Activated naive CD4-positive, alpha-beta T cell treated with anti-CD3 and anti-CD28 coated beads for 36 hours (primary cell): ENCODE measurements at regions not wholly inside any gene's neighbourhood (a gene's known extent, or its start where the extent isn't known, plus 50 kb on each side); places are given as distances from the start of the nearest gene placed in this dataset.
"Not testable (repeated sequence)": the region's sequence is repeated elsewhere in the genome, so short reads cannot be mapped to it uniquely, and the experiment has no call there.

Source experiments
- CTCF ChIA-PET: fragments of 350-600 bp; sonication (Branson Sonifier 250); formaldehyde crosslinking; loops from one replicate; lab custom pipeline; 2021; ENCODE audit warnings: antibody characterized with exemption; lab: Charles Lee
- DNase-seq: peaks from one replicate; pipeline ENCODE4 v3.0.0-alpha.2; 2020
- H3K27ac Mint-ChIP-seq: one replicate; pipeline ENCODE4 v1.8.0; 2021; ENCODE audit warnings: mild to moderate bottlenecking, mixed read lengths
- H3K27me3 Mint-ChIP-seq: one replicate; pipeline ENCODE4 v1.8.0; 2021; ENCODE audit warnings: low read depth, mixed read lengths
- H3K36me3 Mint-ChIP-seq: one replicate; pipeline ENCODE4 v1.8.0; 2021; ENCODE audit warnings: low read depth, mixed read lengths
- H3K4me1 Mint-ChIP-seq: one replicate; pipeline ENCODE4 v1.8.0; 2021; ENCODE audit warnings: low read depth, mixed read lengths
- H3K4me3 Mint-ChIP-seq: one replicate; pipeline ENCODE4 v1.8.0; 2021; ENCODE audit warnings: mild to moderate bottlenecking, moderate library complexity, mixed read lengths
- H3K9me3 Mint-ChIP-seq: one replicate; pipeline ENCODE4 v1.8.0; 2021; ENCODE audit warnings: mixed read lengths
- intact Hi-C: fragments of 100-400 bp; cut with micrococcal nuclease; formaldehyde crosslinking; loops from one replicate; pipeline ENCODE4 v1.15.1; 2023

- no peak for DNase-seq
- H3K4me1 Mint-ChIP-seq = peaks cover 10% of the 10 kb centered on the region
- H3K4me3 Mint-ChIP-seq = no peak overlapping the region
- H3K36me3 Mint-ChIP-seq = no peaks in the 10 kb centered on the region
- intact Hi-C loops = no loop called here
- no peak overlapping the region for H3K27ac Mint-ChIP-seq
- H3K27me3 Mint-ChIP-seq = no peaks in the 10 kb centered on the region
- no peaks in the 10 kb centered on the region for H3K9me3 Mint-ChIP-seq
- CTCF ChIA-PET = no interaction called here
These were observed 669.3 kb upstream of the GJE1 start for GRCh38 chr6:141463237-141463977.

- no peak overlapping the region for H3K4me3 Mint-ChIP-seq
- no peaks in the 10 kb centered on the region for H3K9me3 Mint-ChIP-seq
- no peak overlapping the region for H3K27ac Mint-ChIP-seq
- H3K36me3 Mint-ChIP-seq = no peaks in the 10 kb centered on the region
- H3K27me3 Mint-ChIP-seq = no peaks in the 10 kb centered on the region
- DNase-seq = no peak
- CTCF ChIA-PET = no interaction called here
- H3K4me1 Mint-ChIP-seq = peaks cover 10% of the 10 kb centered on the region
- intact Hi-C loops = no loop called here
These were observed 671.8 kb upstream of the GJE1 start for GRCh38 chr6:141460743-141461484.

- H3K4me1 Mint-ChIP-seq, CTCF ChIA-PET, DNase-seq, H3K4me3 Mint-ChIP-seq, intact Hi-C loops, H3K27ac Mint-ChIP-seq, H3K27me3 Mint-ChIP-seq, H3K9me3 Mint-ChIP-seq, H3K36me3 Mint-ChIP-seq: not testable (repeated sequence)
These were observed 672.5 kb upstream of the GJE1 start for GRCh38 chr6:141460245-141460644.

- H3K27ac Mint-ChIP-seq, H3K4me1 Mint-ChIP-seq, H3K4me3 Mint-ChIP-seq, intact Hi-C loops, DNase-seq, H3K9me3 Mint-ChIP-seq, H3K36me3 Mint-ChIP-seq, CTCF ChIA-PET, H3K27me3 Mint-ChIP-seq: not testable (repeated sequence)
These were observed 674.7 kb upstream of the GJE1 start for GRCh38 chr6:141457984-141458383.

- CTCF ChIA-PET = no interaction called here
- Mint-ChIP-seq H3K27ac (no peak overlapping the region), H3K4me1 (no peaks in the 10 kb centered on the region), H3K27me3 (no peaks in the 10 kb centered on the region), H3K4me3 (no peak overlapping the region), H3K36me3 (no peaks in the 10 kb centered on the region), H3K9me3 (no peaks in the 10 kb centered on the region)
- intact Hi-C loops = no loop called here
- no peak for DNase-seq
These were observed 680.4 kb upstream of the GJE1 start for GRCh38 chr6:141452354-141452686.

- CTCF ChIA-PET = no interaction called here
- no peak overlapping the region for H3K27ac Mint-ChIP-seq
- intact Hi-C loops = no loop called here
These were observed 681.0 kb upstream of the GJE1 start for GRCh38 chr6:141451511-141452353.

GRCh38 chr6:141451181-141451510 lies 681.6 kb upstream of the GJE1 start:
- no peaks in the 10 kb centered on the region for H3K4me1 Mint-ChIP-seq

More at GRCh38 chr6:141451511-141452353, 681.0 kb upstream of the GJE1 start:
- no peak for DNase-seq
- Mint-ChIP-seq H3K27me3 (no peaks in the 10 kb centered on the region), H3K36me3 (no peaks in the 10 kb centered on the region), H3K9me3 (no peaks in the 10 kb centered on the region), H3K4me1 (no peaks in the 10 kb centered on the region), H3K4me3 (no peak overlapping the region)

GRCh38 chr6:141445928-141446628 lies 686.6 kb upstream of the GJE1 start:
- no peaks in the 10 kb centered on the region for H3K4me1 Mint-ChIP-seq
- intact Hi-C loops = no loop called here
- CTCF ChIA-PET = no interaction called here
- no peak overlapping the region for H3K27ac Mint-ChIP-seq
- no peak for DNase-seq
- no peak overlapping the region for H3K4me3 Mint-ChIP-seq
- H3K27me3 Mint-ChIP-seq = no peaks in the 10 kb centered on the region
- H3K9me3 Mint-ChIP-seq = no peaks in the 10 kb centered on the region
- no peaks in the 10 kb centered on the region for H3K36me3 Mint-ChIP-seq

More at GRCh38 chr6:141451181-141451510, 681.6 kb upstream of the GJE1 start:
- Mint-ChIP-seq H3K27ac (no peak overlapping the region), H3K9me3 (no peaks in the 10 kb centered on the region), H3K4me3 (no peak overlapping the region), H3K27me3 (no peaks in the 10 kb centered on the region), H3K36me3 (no peaks in the 10 kb centered on the region)
- CTCF ChIA-PET = no interaction called here
- no peak for DNase-seq
- intact Hi-C loops = no loop called here

GRCh38 chr6:141443668-141444289 lies 688.9 kb upstream of the GJE1 start:
- Mint-ChIP-seq H3K4me3 (no peak overlapping the region), H3K9me3 (no peaks in the 10 kb centered on the region), H3K27me3 (no peaks in the 10 kb centered on the region), H3K4me1 (no peaks in the 10 kb centered on the region), H3K27ac (no peak overlapping the region), H3K36me3 (no peaks in the 10 kb centered on the region)
- no peak for DNase-seq
- CTCF ChIA-PET = no interaction called here
- intact Hi-C loops = no loop called here

GRCh38 chr6:141443032-141443431 lies 689.7 kb upstream of the GJE1 start:
- intact Hi-C loops = no loop called here

GRCh38 chr6:141439513-141439912 lies 693.2 kb upstream of the GJE1 start:
- no peaks in the 10 kb centered on the region for H3K36me3 Mint-ChIP-seq

More at GRCh38 chr6:141443032-141443431, 689.7 kb upstream of the GJE1 start:
- Mint-ChIP-seq H3K27ac (no peak overlapping the region), H3K9me3 (no peaks in the 10 kb centered on the region), H3K4me1 (no peaks in the 10 kb centered on the region), H3K27me3 (no peaks in the 10 kb centered on the region), H3K4me3 (no peak overlapping the region), H3K36me3 (no peaks in the 10 kb centered on the region)
- CTCF ChIA-PET = no interaction called here
- no peak for DNase-seq

GRCh38 chr6:141437685-141438084 lies 695.0 kb upstream of the GJE1 start:
- H3K4me3 Mint-ChIP-seq = no peak overlapping the region
- H3K9me3 Mint-ChIP-seq = no peaks in the 10 kb centered on the region

More at GRCh38 chr6:141439513-141439912, 693.2 kb upstream of the GJE1 start:
- Mint-ChIP-seq H3K4me1 (no peaks in the 10 kb centered on the region), H3K4me3 (no peak overlapping the region), H3K27me3 (no peaks in the 10 kb centered on the region), H3K27ac (no peak overlapping the region), H3K9me3 (no peaks in the 10 kb centered on the region)
- CTCF ChIA-PET = no interaction called here
- DNase-seq = no peak
- intact Hi-C loops = no loop called here

More at GRCh38 chr6:141437685-141438084, 695.0 kb upstream of the GJE1 start:
- H3K4me1 Mint-ChIP-seq = no peaks in the 10 kb centered on the region
- intact Hi-C loops = no loop called here
- DNase-seq = no peak
- no peaks in the 10 kb centered on the region for H3K36me3 Mint-ChIP-seq
- CTCF ChIA-PET = no interaction called here
- no peak overlapping the region for H3K27ac Mint-ChIP-seq
- no peaks in the 10 kb centered on the region for H3K27me3 Mint-ChIP-seq
